H1 (cell line): ENCODE measurements at regions not wholly inside any gene's neighbourhood (a gene's known extent, or its start where the extent isn't known, plus 50 kb on each side); places are given as distances from the start of the nearest gene placed in this dataset.

Experiments used
- CTCF ChIA-PET: fragments of 300-600 bp; sonication (Branson Sonifier 250); formaldehyde crosslinking; loops from one replicate; lab custom pipeline; 2021; ENCODE audit not compliant: partially characterized antibody; lab: Charles Lee
- POLR2A ChIA-PET: fragments of 300-600 bp; sonication (Branson Sonifier 250); formaldehyde crosslinking; loops from one replicate; lab custom pipeline; 2021; ENCODE audit warnings: inconsistent platforms; ENCODE audit not compliant: partially characterized antibody; lab: Charles Lee
- DNase-seq, 2 experiments: peaks; one replicate each; pipeline versions ENCODE4 v3.0.0 to v3.0.0-alpha.2; 2010 to 2022; ENCODE audit warnings: low spot score in 2 of 2, low read depth in 1 of 2, mixed read lengths in 1 of 2
- FAIRE-seq: peaks from 2 replicates; lab custom pipeline; 2011; peaks lifted over from hg19 to GRCh38; lab: Jason Lieb, UNC
- H2AFZ ChIP-seq: 2 replicates; pipeline ENCODE4 v1.8.1; 2012; ENCODE audit warnings: low read length, inconsistent platforms
- H2AK5ac ChIP-seq: 2 replicates; pipeline ENCODE4 v1.6.1; 2013; ENCODE audit warnings: low read depth, low read length
- H2BK120ac ChIP-seq: replicated peaks from 2 replicates; pipeline ENCODE3; 2013; ENCODE audit warnings: low read depth, low read length, inconsistent platforms
- H2BK12ac ChIP-seq: 2 replicates; pipeline ENCODE4 v1.6.1; 2013; ENCODE audit warnings: low read depth, low read length
- H2BK15ac ChIP-seq: 2 replicates; pipeline ENCODE4 v1.6.1; 2013; ENCODE audit warnings: low read length
- H2BK20ac ChIP-seq: 2 replicates; pipeline ENCODE4 v1.6.1; 2013; ENCODE audit warnings: low read length
- H2BK5ac ChIP-seq: 2 replicates; pipeline ENCODE4 v1.6.1; 2013; ENCODE audit warnings: low read depth, low read length
- H3K14ac ChIP-seq: 2 replicates; pipeline ENCODE4 v1.6.1; 2013; ENCODE audit warnings: inconsistent platforms; ENCODE audit not compliant: insufficient read length
- H3K18ac ChIP-seq: 2 replicates; pipeline ENCODE4 v1.6.1; 2013; ENCODE audit warnings: low read length; ENCODE audit errors: extremely low read depth
- H3K23ac ChIP-seq: 2 replicates; pipeline ENCODE4 v1.6.1; 2013; ENCODE audit warnings: inconsistent platforms; ENCODE audit not compliant: insufficient read length
- H3K23me2 ChIP-seq: 2 replicates; pipeline ENCODE4 v1.6.1; 2013; ENCODE audit warnings: low read depth, low read length
- H3K27ac ChIP-seq: 2 replicates; pipeline ENCODE4 v1.6.1; 2011; ENCODE audit warnings: low read depth, low read length, inconsistent platforms
- H3K27me3 ChIP-seq, 4 experiments: replicated peaks in 1 of 4; 1 replicate in 1 of 4; 2 replicates in 3 of 4; pipeline versions ENCODE4 v1.6.1 to v1.8.1; 2011 to 2013; ENCODE audit warnings: low read length in 3 of 4, mild to moderate bottlenecking in 3 of 4, inconsistent platforms in 2 of 4, mixed read lengths in 2 of 4, moderate library complexity in 1 of 4; ENCODE audit not compliant: control insufficient read depth in 3 of 4, insufficient read depth in 3 of 4; ENCODE audit errors: extremely low read depth in 1 of 4
- H3K36me3 ChIP-seq, 4 experiments: 2 replicates each; pipeline versions ENCODE4 v1.6.1 to v1.8.1; 2011 to 2013; ENCODE audit warnings: mild to moderate bottlenecking in 4 of 4, low read length in 3 of 4, moderate library complexity in 2 of 4, control low read depth in 1 of 4, inconsistent platforms in 1 of 4; ENCODE audit not compliant: insufficient read depth in 4 of 4, control insufficient read depth in 2 of 4
- H3K4ac ChIP-seq: replicated peaks from 2 replicates; pipeline ENCODE3; 2013; ENCODE audit warnings: low read length, low read depth, mixed read lengths, inconsistent platforms; ENCODE audit not compliant: insufficient read length
- H3K4me1 ChIP-seq, 4 experiments: replicated peaks in 1 of 4; 1 replicate in 1 of 4; 2 replicates in 3 of 4; pipeline versions ENCODE4 v1.6.1 to v1.8.1; 2011 to 2013; ENCODE audit warnings: low read length in 3 of 4, inconsistent platforms in 2 of 4, mixed read lengths in 1 of 4; ENCODE audit not compliant: insufficient read depth in 4 of 4, control insufficient read depth in 3 of 4
- H3K4me2 ChIP-seq, 2 experiments: 2 replicates each; pipeline versions ENCODE4 v1.6.1 to v1.8.1; 2011 to 2013; ENCODE audit warnings: low read depth in 2 of 2, low read length in 2 of 2, control low read depth in 1 of 2, inconsistent platforms in 1 of 2, mild to moderate bottlenecking in 1 of 2; ENCODE audit not compliant: insufficient read depth in 1 of 2
- H3K4me3 ChIP-seq, 4 experiments: fragments of 200-600, 300-600 bp in 1 of 4; sonication (generic), shearing (Covaris generic), sonication (Bioruptor Twin) in 1 of 4; 2 replicates each; pipeline versions ENCODE4 v1.5.1 to v1.8.1; 2011 to 2016; ENCODE audit warnings: low read length in 4 of 4, low read depth in 3 of 4, control low read depth in 2 of 4, inconsistent platforms in 2 of 4, mild to moderate bottlenecking in 2 of 4, mixed read lengths in 1 of 4, moderate library complexity in 1 of 4; ENCODE audit not compliant: insufficient read depth in 2 of 4; ENCODE audit errors: extremely low read depth in 1 of 4
- H3K56ac ChIP-seq: replicated peaks from 2 replicates; pipeline ENCODE3; 2013; ENCODE audit warnings: low read depth, mild to moderate bottlenecking, mixed read lengths, low read length, inconsistent platforms; ENCODE audit not compliant: insufficient read length
- H3K79me1 ChIP-seq: 2 replicates; pipeline ENCODE4 v1.6.1; 2013; ENCODE audit warnings: low read depth, low read length, control low read depth
- H3K79me2 ChIP-seq, 2 experiments: 2 replicates each; pipeline versions ENCODE4 v1.6.1 to v1.8.1; 2012 to 2013; ENCODE audit warnings: low read length in 2 of 2, mild to moderate bottlenecking in 2 of 2, inconsistent platforms in 1 of 2; ENCODE audit not compliant: insufficient read depth in 2 of 2, control insufficient read depth in 1 of 2
- H3K9ac ChIP-seq, 4 experiments: replicated peaks in 1 of 4; 1 replicate in 1 of 4; 2 replicates in 3 of 4; pipeline versions ENCODE4 v1.6.1 to v1.8.1; 2011 to 2013; ENCODE audit warnings: low read depth in 3 of 4, low read length in 3 of 4, control low read depth in 2 of 4, mild to moderate bottlenecking in 2 of 4, moderate library complexity in 2 of 4, inconsistent platforms in 1 of 4; ENCODE audit errors: extremely low read depth in 1 of 4
- H3K9me3 ChIP-seq, 2 experiments: 2 replicates each; pipeline versions ENCODE4 v1.6.1 to v1.8.1; 2012 to 2013; ENCODE audit warnings: mild to moderate bottlenecking in 2 of 2, moderate library complexity in 2 of 2, control low read depth in 1 of 2, inconsistent platforms in 1 of 2, low read depth in 1 of 2, low read length in 1 of 2, mixed read lengths in 1 of 2; ENCODE audit not compliant: insufficient read depth in 2 of 2
- H4K20me1 ChIP-seq, 2 experiments: replicated peaks in 1 of 2; 2 replicates each; pipeline versions ENCODE3 to v1.8.1; 2011 to 2013; ENCODE audit warnings: inconsistent platforms in 2 of 2, low read length in 2 of 2, mild to moderate bottlenecking in 1 of 2; ENCODE audit not compliant: insufficient read depth in 2 of 2, control insufficient read depth in 1 of 2
- H4K5ac ChIP-seq: 2 replicates; pipeline ENCODE4 v1.6.1; 2013; ENCODE audit warnings: low read length, low read depth, mixed read lengths, inconsistent platforms; ENCODE audit not compliant: insufficient read length
- H4K8ac ChIP-seq: 2 replicates; pipeline ENCODE4 v1.8.0; 2013; ENCODE audit warnings: mild to moderate bottlenecking, moderate library complexity, low read length, inconsistent platforms; ENCODE audit not compliant: insufficient read depth; ENCODE audit errors: extremely low read depth
- H4K91ac ChIP-seq: replicated peaks from 2 replicates; pipeline ENCODE3; 2013; ENCODE audit warnings: low read length, mixed read lengths, inconsistent platforms; ENCODE audit not compliant: insufficient read length
- ATF3 ChIP-seq: IDR thresholded peaks from 2 replicates; pipeline ENCODE4 v1.6.1; 2011; ENCODE audit warnings: low read depth, mild to moderate bottlenecking, low read length; ENCODE audit not compliant: insufficient read depth
- EP300 ChIP-seq, 2 experiments: IDR thresholded peaks; 1 replicate in 1 of 2; 2 replicates in 1 of 2; pipeline ENCODE4 v1.6.1; 2011 to 2012; ENCODE audit warnings: low read depth in 2 of 2, low read length in 2 of 2, mild to moderate bottlenecking in 2 of 2, borderline replicate concordance in 1 of 2, inconsistent platforms in 1 of 2, moderate library complexity in 1 of 2
- GTF2F1 ChIP-seq: IDR thresholded peaks from 2 replicates; pipeline ENCODE4 v1.6.1; 2012; ENCODE audit warnings: low read depth, low read length, improper control_type of control experiment, borderline replicate concordance
- MAX ChIP-seq: IDR thresholded peaks from 2 replicates; pipeline ENCODE4 v1.6.1; 2012; ENCODE audit warnings: inconsistent platforms
- POLR2AphosphoS5 ChIP-seq: IDR thresholded peaks from 2 replicates; pipeline ENCODE4 v1.6.1; 2011; ENCODE audit warnings: low read depth, low read length
- RBBP5 ChIP-seq: IDR thresholded peaks from 2 replicates; pipeline ENCODE4 v1.7.1; 2012; ENCODE audit warnings: low read depth, mild to moderate bottlenecking, inconsistent platforms, low read length, moderate library complexity, borderline replicate concordance
- RFX5 ChIP-seq: IDR thresholded peaks from 2 replicates; pipeline ENCODE4 v1.6.1; 2011; ENCODE audit warnings: low read depth, low read length, improper control_type of control experiment, borderline replicate concordance
- SIX5 ChIP-seq: IDR thresholded peaks from 2 replicates; pipeline ENCODE4 v1.6.1; 2011; ENCODE audit warnings: mild to moderate bottlenecking, low read depth, low read length
- TBP ChIP-seq: IDR thresholded peaks from 2 replicates; pipeline ENCODE4 v1.6.1; 2011; ENCODE audit warnings: low read depth, low read length, improper control_type of control experiment
- TEAD4 ChIP-seq: IDR thresholded peaks from 2 replicates; pipeline ENCODE4 v1.6.1; 2012; ENCODE audit warnings: low read depth, low read length, inconsistent platforms, mixed read lengths
- WGBS, 2 experiments: shearing (Covaris generic) in 1 of 2; methylation state at CpG; one replicate each; pipeline versions ENCODE4 v1.1.6 to v1.1.7; 2013 to 2015; ENCODE audit warnings: low lambda C conversion rate in 2 of 2, mixed read lengths in 2 of 2, inconsistent platforms in 1 of 2, low coverage in 1 of 2, missing lambda C conversion rate in 1 of 2; ENCODE audit not compliant: insufficient replicate concordance in 2 of 2, insufficient coverage in 1 of 2, insufficient read length in 1 of 2; ENCODE audit errors: extremely low coverage in 1 of 2, missing lambda C conversion rate in 1 of 2; 5-methylcytosine and 5-hydroxymethylcytosine counted together

- CTCF ChIA-PET: interaction anchor here (0.6 to 2.2 kb wide), 8 partner anchors 8 to 290 kb away, joined by 3 to 7 read pairs (median 4); no protein-coding TSS in a partner anchor
- H2BK15ac ChIP-seq: no peak overlapping the region
- H3K4me1 ChIP-seq: no peaks in the 10 kb centered on the region
- H2BK5ac ChIP-seq: no peak overlapping the region
- no peak overlapping the region for H3K27ac ChIP-seq
- no peak overlapping the region for H3K23ac ChIP-seq
- no peak overlapping the region for H4K91ac ChIP-seq
- DNase-seq (no peak), FAIRE-seq (no peak)
- H3K4ac ChIP-seq: no peak overlapping the region
- no peak overlapping the region for H3K18ac ChIP-seq
- H4K20me1 ChIP-seq: no peaks in the 10 kb centered on the region
- H3K4me2 ChIP-seq: no peak overlapping the region
- no peak for TF ChIP-seq SIX5
- no peak for TF ChIP-seq POLR2AphosphoS5
- no peak for TF ChIP-seq MAX
- TF ChIP-seq EP300 (IDR thresholded peaks at IDR 0.05; ENCODE audit: borderline replicate concordance in 1 of 2, low read depth in 2 of 2, low read length in 2 of 2): no peak
- no peak for TF ChIP-seq TEAD4
- no peak for TF ChIP-seq RBBP5
- TF ChIP-seq RFX5: no peak
- no peak for TF ChIP-seq GTF2F1
- TF ChIP-seq ATF3: no peak
- TF ChIP-seq TBP: no peak
- no peak overlapping the region for H2AFZ ChIP-seq
- H3K4me3 ChIP-seq: no peak overlapping the region
- no peak overlapping the region for H3K14ac ChIP-seq
- H2BK120ac ChIP-seq: no peak overlapping the region
- no peak overlapping the region for H4K8ac ChIP-seq
- POLR2A ChIA-PET: interaction anchor here (0.6 kb wide), 1 partner anchor 12 kb away, joined by 4 read pairs; no protein-coding TSS in a partner anchor
- no peaks in the 10 kb centered on the region for H3K36me3 ChIP-seq
- no peaks in the 10 kb centered on the region for H3K79me1 ChIP-seq
- H3K27me3 ChIP-seq: no peaks in the 10 kb centered on the region; a peak in 1 of 7 replicates
- no peaks in the 10 kb centered on the region for H3K79me2 ChIP-seq
- H3K56ac ChIP-seq: no peak overlapping the region
- WGBS, 2 experiments: 96% methylated on average over 8 of the region's 8 CpGs; no CpG with 5 or more reads in 1 of the 2 experiments
- H2BK12ac ChIP-seq: no peak overlapping the region
- no peaks in the 10 kb centered on the region for H3K9me3 ChIP-seq
- H3K9ac ChIP-seq: no peak overlapping the region
- H3K23me2 ChIP-seq: no peaks in the 10 kb centered on the region
- H2BK20ac ChIP-seq: no peak overlapping the region
- H4K5ac ChIP-seq: no peak overlapping the region
- H2AK5ac ChIP-seq: no peak overlapping the region
Measured at GRCh38 chr3:43212914-43213611, 73.3 kb upstream of the SNRK start.
